ENCODE measurements at regions not wholly inside any gene's neighbourhood (a gene's known extent, or its start where the extent isn't known, plus 50 kb on each side); places are given as distances from the start of the nearest gene placed in this dataset.

DNA sequence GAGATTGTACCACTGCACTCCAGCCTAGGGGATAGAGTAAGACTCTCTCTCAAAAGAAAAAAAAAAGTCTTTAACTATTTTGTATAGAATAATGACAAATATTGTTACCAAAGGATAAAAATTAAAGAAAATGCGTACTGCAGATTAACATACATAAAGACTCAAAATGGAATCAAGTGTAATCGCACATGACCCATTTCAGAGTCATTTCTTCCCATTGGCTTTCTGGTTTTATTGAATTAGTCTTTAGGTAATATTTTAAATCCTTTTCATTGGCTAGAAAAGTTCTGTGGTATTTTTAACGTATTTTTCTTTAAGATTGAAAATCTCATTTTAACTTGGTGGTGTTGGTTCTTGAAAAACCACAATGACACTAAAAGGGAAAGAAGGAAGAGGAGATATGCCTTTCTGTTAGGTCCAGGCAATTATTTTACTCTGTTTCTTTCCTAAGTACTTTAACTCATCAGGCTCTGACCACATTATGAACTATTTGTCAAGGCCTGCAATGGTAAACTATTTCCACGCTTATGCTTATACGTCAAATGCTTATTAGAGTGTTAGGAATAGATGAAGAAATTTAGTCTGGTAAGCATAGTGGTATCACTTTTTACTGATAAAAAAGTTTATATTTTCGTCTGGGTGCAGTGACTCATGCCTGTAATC is 52.3 kb downstream of the PLEKHG1 start:
- TF ChIP-seq, protein P1, sequence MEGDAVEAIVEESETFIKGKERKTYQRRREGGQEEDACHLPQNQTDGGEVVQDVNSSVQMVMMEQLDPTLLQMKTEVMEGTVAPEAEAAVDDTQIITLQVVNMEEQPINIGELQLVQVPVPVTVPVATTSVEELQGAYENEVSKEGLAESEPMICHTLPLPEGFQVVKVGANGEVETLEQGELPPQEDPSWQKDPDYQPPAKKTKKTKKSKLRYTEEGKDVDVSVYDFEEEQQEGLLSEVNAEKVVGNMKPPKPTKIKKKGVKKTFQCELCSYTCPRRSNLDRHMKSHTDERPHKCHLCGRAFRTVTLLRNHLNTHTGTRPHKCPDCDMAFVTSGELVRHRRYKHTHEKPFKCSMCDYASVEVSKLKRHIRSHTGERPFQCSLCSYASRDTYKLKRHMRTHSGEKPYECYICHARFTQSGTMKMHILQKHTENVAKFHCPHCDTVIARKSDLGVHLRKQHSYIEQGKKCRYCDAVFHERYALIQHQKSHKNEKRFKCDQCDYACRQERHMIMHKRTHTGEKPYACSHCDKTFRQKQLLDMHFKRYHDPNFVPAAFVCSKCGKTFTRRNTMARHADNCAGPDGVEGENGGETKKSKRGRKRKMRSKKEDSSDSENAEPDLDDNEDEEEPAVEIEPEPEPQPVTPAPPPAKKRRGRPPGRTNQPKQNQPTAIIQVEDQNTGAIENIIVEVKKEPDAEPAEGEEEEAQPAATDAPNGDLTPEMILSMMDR (IDR thresholded peaks at IDR 0.05; ENCODE audit: control extremely low read depth in 1 of 3, insufficient read depth in 1 of 3, low read depth in 1 of 3, low read length in 3 of 3) = no peak
- TF ChIP-seq RNF2 (IDR thresholded peaks at IDR 0.05; ENCODE audit: borderline replicate concordance, low read depth, low read length, missing control alignments, poor library complexity, severe bottlenecking) = no peak
- no peak for TF ChIP-seq EZH2 (IDR thresholded peaks at IDR 0.05; ENCODE audit: low read depth, low read length, severe bottlenecking)
- no peak for TF ChIP-seq MAFK (IDR thresholded peaks at IDR 0.05; ENCODE audit: low read depth, low read length)
- no peak for TF ChIP-seq BACH1 (IDR thresholded peaks at IDR 0.05; ENCODE audit: low read length)
- no peak for TF ChIP-seq POLR2AphosphoS5 (IDR thresholded peaks at IDR 0.05; ENCODE audit: low read depth, low read length)
- no peak for TF ChIP-seq CTBP2 (IDR thresholded peaks at IDR 0.05; ENCODE audit: borderline replicate concordance, insufficient read depth, insufficient read length, low read length)
- no peak for TF ChIP-seq ATF3 (IDR thresholded peaks at IDR 0.05; ENCODE audit: insufficient read depth, low read depth, low read length)
- no peak for TF ChIP-seq POLR2A (IDR thresholded peaks at IDR 0.05; ENCODE audit: control extremely low read depth in 1 of 2, low read depth in 2 of 2, low read length in 2 of 2)
- TF ChIP-seq TAF1 (IDR thresholded peaks at IDR 0.05; ENCODE audit: low read depth, low read length) = no peak
- TF ChIP-seq, protein P2, sequence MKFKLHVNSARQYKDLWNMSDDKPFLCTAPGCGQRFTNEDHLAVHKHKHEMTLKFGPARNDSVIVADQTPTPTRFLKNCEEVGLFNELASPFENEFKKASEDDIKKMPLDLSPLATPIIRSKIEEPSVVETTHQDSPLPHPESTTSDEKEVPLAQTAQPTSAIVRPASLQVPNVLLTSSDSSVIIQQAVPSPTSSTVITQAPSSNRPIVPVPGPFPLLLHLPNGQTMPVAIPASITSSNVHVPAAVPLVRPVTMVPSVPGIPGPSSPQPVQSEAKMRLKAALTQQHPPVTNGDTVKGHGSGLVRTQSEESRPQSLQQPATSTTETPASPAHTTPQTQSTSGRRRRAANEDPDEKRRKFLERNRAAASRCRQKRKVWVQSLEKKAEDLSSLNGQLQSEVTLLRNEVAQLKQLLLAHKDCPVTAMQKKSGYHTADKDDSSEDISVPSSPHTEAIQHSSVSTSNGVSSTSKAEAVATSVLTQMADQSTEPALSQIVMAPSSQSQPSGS (IDR thresholded peaks at IDR 0.05; ENCODE audit: low read length) = no peak
- no peak for TF ChIP-seq SIX5 (IDR thresholded peaks at IDR 0.05; ENCODE audit: low read depth, low read length)

All from H1 (cell line).